Upper lobe of right lung (tissue), 1 donor: ENCODE measurements at regions not wholly inside any gene's neighbourhood (a gene's known extent, or its start where the extent isn't known, plus 50 kb on each side); places are given as distances from the start of the nearest gene placed in this dataset.
A peak's percentile ranks its signal among the peaks of the same experiment; 100 is the strongest.

Experiments
- ATAC-seq: fragments of 200-7000 bp; cut with Tn5 transposase; one replicate; pipeline ENCODE4 v1.9.1; 2020; ENCODE audit warnings: mild to moderate bottlenecking, moderate library complexity
- DNase-seq: peaks from one replicate; pipeline ENCODE4 v3.0.0-alpha.2; 2020
- H3K27ac ChIP-seq: fragments of 200-600 bp; one replicate; pipeline ENCODE4 v1.8.0; 2022
- H3K27me3 ChIP-seq: fragments of 200-600 bp; one replicate; pipeline ENCODE4 v1.8.0; 2022; ENCODE audit warnings: mild to moderate bottlenecking
- H3K36me3 ChIP-seq: fragments of 200-600 bp; one replicate; pipeline ENCODE4 v1.8.0; 2022
- H3K4me1 ChIP-seq: fragments of 200-600 bp; one replicate; pipeline ENCODE4 v1.8.0; 2022
- H3K4me3 ChIP-seq: fragments of 200-600 bp; one replicate; pipeline ENCODE4 v1.8.0; 2022; ENCODE audit warnings: mild to moderate bottlenecking
- H3K9me3 ChIP-seq: fragments of 200-600 bp; one replicate; pipeline ENCODE4 v1.8.0; 2022
- intact Hi-C: fragments of 100-400 bp; cut with DNase I; formaldehyde crosslinking; loops from one replicate; pipeline ENCODE4 v1.11.0; 2022
- TF ChIP-seq, protein P1 (sequence below): fragments of 200-600 bp; IDR thresholded peaks from one replicate; pipeline ENCODE4 v1.8.0; 2022; ENCODE audit warnings: antibody characterized with exemption
- donor health status: DM: no; HTN: yes; CAD: no; lungs with severe emphysema.

- no peak overlapping the region for H3K27ac ChIP-seq
These were observed 93.2 kb upstream of the CPEB4 start for GRCh38 chr5:173794901-173795416.

GRCh38 chr5:173795601-173796000, 92.5 kb upstream of the CPEB4 start:
- no peak for DNase-seq
- H3K4me3 ChIP-seq = no peak overlapping the region
- no peak overlapping the region for H3K27ac ChIP-seq
- no peaks in the 10 kb centered on the region for H3K36me3 ChIP-seq
- H3K9me3 ChIP-seq = no peaks in the 10 kb centered on the region
- no peaks in the 10 kb centered on the region for H3K27me3 ChIP-seq
- TF ChIP-seq, protein P1, sequence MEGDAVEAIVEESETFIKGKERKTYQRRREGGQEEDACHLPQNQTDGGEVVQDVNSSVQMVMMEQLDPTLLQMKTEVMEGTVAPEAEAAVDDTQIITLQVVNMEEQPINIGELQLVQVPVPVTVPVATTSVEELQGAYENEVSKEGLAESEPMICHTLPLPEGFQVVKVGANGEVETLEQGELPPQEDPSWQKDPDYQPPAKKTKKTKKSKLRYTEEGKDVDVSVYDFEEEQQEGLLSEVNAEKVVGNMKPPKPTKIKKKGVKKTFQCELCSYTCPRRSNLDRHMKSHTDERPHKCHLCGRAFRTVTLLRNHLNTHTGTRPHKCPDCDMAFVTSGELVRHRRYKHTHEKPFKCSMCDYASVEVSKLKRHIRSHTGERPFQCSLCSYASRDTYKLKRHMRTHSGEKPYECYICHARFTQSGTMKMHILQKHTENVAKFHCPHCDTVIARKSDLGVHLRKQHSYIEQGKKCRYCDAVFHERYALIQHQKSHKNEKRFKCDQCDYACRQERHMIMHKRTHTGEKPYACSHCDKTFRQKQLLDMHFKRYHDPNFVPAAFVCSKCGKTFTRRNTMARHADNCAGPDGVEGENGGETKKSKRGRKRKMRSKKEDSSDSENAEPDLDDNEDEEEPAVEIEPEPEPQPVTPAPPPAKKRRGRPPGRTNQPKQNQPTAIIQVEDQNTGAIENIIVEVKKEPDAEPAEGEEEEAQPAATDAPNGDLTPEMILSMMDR = no peak
- no peaks in the 10 kb centered on the region for H3K4me1 ChIP-seq
- ATAC-seq = peak; percentile 7
- intact Hi-C loops = no loop called here

More at GRCh38 chr5:173794901-173795416, 93.2 kb upstream of the CPEB4 start:
- intact Hi-C loops = no loop called here
- H3K4me3 ChIP-seq = no peak overlapping the region
- no peaks in the 10 kb centered on the region for H3K9me3 ChIP-seq
- H3K4me1 ChIP-seq = no peaks in the 10 kb centered on the region
- ATAC-seq (no peak), DNase-seq (peak; percentile 40)
- TF ChIP-seq, protein P1 = no peak
- no peaks in the 10 kb centered on the region for H3K27me3 ChIP-seq
- no peaks in the 10 kb centered on the region for H3K36me3 ChIP-seq

DNA sequence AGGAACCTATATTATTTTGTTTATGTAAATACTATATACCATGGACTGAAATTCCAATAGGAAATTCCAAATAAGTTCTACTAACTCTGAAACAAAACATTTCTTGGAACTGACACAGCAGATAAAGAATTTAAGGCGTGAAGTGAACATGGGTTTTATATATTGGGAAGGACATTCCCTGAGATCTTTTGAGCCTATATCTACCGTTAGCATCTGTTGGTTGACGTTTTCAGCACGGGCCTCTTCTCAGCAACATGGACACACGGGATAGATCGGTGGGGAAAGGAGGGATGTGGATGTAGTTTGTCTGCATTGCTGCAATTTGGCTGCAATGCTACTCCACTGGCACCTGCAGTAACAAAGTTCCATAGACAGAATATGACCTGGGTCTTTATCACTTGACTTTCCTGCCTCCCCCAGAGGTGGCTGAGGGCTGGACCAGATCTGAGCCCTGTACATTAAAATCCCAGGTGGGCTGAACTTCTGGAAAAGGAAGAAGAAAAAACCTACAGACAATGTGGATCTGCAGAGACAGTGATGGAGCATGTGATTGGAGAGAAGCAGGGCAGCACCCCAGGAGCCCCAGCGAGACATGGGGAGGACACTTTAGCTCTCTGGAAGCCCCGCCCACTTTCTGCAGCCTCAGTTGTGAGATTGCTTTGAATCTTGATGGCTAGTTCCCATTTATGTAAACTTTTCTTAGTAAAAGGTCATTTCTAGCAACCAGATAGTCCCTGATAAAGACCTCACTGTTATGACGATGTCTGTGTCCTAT, 91.2 kb upstream of the CPEB4 start:
- Histone ChIP-seq H3K9me3 (no peaks in the 10 kb centered on the region), H3K4me3 (no peak overlapping the region), H3K27ac (no peak overlapping the region), H3K36me3 (no peaks in the 10 kb centered on the region), H3K27me3 (no peaks in the 10 kb centered on the region), H3K4me1 (no peaks in the 10 kb centered on the region)
- no peak for DNase-seq
- intact Hi-C loops = no loop called here
- TF ChIP-seq, protein P1 = no peak
- ATAC-seq = no peak

DNA sequence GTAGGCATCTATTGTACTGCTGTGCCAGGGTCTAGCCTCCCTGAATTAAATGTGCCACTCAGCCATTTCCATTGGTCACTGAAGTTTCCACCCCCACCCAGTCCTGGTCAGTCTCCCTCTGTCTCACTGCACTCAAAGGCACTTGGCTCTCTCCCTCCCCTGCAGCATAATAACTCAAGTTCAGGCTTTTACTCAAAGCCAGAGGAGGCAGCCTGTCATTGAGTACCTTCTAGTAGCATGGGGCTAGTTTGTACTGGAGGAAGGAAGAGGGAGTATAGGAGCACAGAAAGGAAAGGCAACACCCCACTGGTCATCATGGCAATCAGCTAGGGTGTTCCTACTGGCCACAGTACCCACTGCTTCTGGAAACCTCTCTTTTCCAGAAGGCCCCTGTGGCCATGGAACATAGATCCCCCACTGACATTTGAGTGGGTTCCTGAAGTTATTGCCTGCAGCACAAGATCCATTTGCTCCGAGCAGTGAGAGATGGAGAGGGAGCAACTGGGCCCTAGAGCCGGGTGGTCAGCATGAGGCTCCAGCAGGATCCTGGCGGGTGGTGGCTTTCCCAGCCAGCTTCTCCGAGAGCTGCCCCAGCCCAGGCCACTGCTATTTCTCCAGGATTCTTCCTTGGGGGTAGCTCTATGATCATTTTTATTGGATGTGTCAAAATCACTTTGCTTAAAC, 89.9 kb upstream of the CPEB4 start:
- intact Hi-C loops = no loop called here
- ATAC-seq = no peak

DNA sequence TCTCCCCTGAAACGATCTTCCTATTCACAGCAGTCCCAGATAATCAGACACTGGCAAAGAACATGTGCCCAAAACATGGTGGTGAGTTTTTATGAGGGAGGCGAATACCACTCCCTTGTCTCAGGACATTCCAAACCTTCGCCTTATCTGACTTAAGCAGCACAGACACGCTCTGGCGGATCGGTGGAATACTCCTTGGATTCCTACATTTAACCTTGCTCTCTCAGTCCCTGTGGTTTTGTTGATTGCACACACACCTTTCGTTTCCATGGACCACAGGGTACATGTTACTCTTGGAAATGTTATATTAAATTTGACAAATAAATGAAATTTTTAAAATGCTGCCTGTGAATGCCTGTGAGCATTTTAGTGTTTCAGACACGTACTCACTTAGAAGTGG, 87.8 kb upstream of the CPEB4 start:
- TF ChIP-seq, protein P1 = no peak
- ATAC-seq (no peak), DNase-seq (no peak)
- H3K4me1 ChIP-seq = peaks cover 5% of the 10 kb centered on the region
- intact Hi-C loops = no loop called here
- H3K36me3 ChIP-seq = no peaks in the 10 kb centered on the region
- H3K27me3 ChIP-seq = no peaks in the 10 kb centered on the region
- no peak overlapping the region for H3K27ac ChIP-seq
- H3K4me3 ChIP-seq = no peak overlapping the region
- H3K9me3 ChIP-seq = no peaks in the 10 kb centered on the region

More for the DNA sequence above, 89.9 kb upstream of the CPEB4 start:
- no peak overlapping the region for H3K27ac ChIP-seq
- no peaks in the 10 kb centered on the region for H3K36me3 ChIP-seq
- no peak overlapping the region for H3K4me3 ChIP-seq
- no peaks in the 10 kb centered on the region for H3K27me3 ChIP-seq
- H3K9me3 ChIP-seq = no peaks in the 10 kb centered on the region
- TF ChIP-seq, protein P1 = no peak
- peaks cover 5% of the 10 kb centered on the region for H3K4me1 ChIP-seq
- DNase-seq = no peak
